ENCODE measurements at regions not wholly inside any gene's neighbourhood (a gene's known extent, or its start where the extent isn't known, plus 50 kb on each side); places are given as distances from the start of the nearest gene placed in this dataset.

DNA sequence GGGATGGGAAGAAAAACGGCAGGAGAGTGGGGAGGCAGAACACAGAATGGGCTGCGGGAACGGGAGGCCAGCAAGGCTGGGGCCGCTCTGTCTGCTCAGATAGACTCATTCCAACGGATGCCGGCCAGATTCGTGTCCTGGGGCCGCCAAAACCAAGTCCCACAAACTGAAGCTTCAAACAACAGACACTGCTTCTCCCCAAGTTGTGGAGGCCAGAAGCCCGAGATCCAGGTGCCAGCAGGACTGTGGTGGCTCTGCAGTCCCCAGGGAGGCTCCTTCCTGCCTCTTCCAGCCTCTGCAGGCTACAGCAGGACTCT is 100.6 kb downstream of the ADRA2C start:
- peaks cover 0 to 13% (median 0%) of the 10 kb centered on the region in 3 donors for H3K4me1 ChIP-seq
- H3K36me3 ChIP-seq: no peaks in the 10 kb centered on the region
- H3K27ac ChIP-seq: no peak overlapping the region
- peaks cover 0 to 97% (median 5%) of the 10 kb centered on the region in 4 donors for H3K27me3 ChIP-seq
- intact Hi-C loops (cut with DNase I): no loop called here
- no peak for DNase-seq
- TF ChIP-seq, protein P1, sequence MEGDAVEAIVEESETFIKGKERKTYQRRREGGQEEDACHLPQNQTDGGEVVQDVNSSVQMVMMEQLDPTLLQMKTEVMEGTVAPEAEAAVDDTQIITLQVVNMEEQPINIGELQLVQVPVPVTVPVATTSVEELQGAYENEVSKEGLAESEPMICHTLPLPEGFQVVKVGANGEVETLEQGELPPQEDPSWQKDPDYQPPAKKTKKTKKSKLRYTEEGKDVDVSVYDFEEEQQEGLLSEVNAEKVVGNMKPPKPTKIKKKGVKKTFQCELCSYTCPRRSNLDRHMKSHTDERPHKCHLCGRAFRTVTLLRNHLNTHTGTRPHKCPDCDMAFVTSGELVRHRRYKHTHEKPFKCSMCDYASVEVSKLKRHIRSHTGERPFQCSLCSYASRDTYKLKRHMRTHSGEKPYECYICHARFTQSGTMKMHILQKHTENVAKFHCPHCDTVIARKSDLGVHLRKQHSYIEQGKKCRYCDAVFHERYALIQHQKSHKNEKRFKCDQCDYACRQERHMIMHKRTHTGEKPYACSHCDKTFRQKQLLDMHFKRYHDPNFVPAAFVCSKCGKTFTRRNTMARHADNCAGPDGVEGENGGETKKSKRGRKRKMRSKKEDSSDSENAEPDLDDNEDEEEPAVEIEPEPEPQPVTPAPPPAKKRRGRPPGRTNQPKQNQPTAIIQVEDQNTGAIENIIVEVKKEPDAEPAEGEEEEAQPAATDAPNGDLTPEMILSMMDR (IDR thresholded peaks at IDR 0.05): no peak
- TF ChIP-seq POLR2A (IDR thresholded peaks at IDR 0.05): no peak
- WGBS, 2 donors: 68 to 84% methylated on average over 7 to 9 of the region's 9 CpGs
- H3K4me3 ChIP-seq: no peak overlapping the region
- H3K9me3 ChIP-seq: no peaks in the 10 kb centered on the region

DNA sequence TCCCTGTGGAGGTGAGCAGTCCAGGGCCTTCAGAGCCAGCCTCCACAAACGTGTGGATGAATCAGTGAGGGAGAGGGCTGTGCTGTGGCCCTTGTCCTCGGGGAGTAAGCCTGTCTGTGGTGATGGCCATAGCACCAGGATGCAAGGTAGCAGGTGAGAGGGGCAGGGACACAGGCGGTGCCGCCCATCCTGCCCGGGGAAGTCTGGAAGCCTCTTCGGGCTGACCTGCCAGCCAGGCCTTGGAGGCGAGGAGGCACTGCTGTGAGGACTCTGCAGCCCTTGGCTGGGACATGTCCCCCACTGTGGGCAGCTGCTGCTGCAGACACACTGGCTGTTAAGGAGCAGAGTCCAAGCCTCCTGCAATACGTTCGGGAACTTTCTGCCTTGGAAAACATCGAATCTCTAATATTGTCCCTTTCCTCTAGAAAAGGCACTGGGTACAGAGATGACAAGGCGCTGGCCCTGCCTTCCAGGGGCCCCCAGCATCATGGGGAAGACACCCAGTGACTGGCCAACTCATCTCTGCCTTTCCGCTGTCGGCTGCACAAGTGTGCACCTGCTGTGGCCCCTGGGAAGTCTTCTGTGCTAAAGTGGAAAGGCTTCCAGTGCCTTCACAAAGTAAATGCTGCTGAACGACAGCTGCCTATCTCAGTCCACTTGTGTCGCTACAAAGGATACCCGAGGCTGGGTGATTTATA is 101.4 kb downstream of the ADRA2C start:
- 71 to 81% methylated on average over 3 of the region's 16 CpGs for WGBS, 2 donors
- peaks cover 0 to 98% (median 8%) of the 10 kb centered on the region in 4 donors for H3K27me3 ChIP-seq
- H3K4me1 ChIP-seq: peaks cover 0 to 18% (median 0%) of the 10 kb centered on the region in 3 donors
- H3K9me3 ChIP-seq: no peaks in the 10 kb centered on the region
- no peak overlapping the region for H3K4me3 ChIP-seq
- DNase-seq: no peak
- no peak for TF ChIP-seq POLR2A (IDR thresholded peaks at IDR 0.05)
- TF ChIP-seq, protein P1 (IDR thresholded peaks at IDR 0.05): no peak
- intact Hi-C loops (cut with DNase I): no loop called here
- H3K27ac ChIP-seq: no peak overlapping the region
- H3K36me3 ChIP-seq: no peaks in the 10 kb centered on the region

DNA sequence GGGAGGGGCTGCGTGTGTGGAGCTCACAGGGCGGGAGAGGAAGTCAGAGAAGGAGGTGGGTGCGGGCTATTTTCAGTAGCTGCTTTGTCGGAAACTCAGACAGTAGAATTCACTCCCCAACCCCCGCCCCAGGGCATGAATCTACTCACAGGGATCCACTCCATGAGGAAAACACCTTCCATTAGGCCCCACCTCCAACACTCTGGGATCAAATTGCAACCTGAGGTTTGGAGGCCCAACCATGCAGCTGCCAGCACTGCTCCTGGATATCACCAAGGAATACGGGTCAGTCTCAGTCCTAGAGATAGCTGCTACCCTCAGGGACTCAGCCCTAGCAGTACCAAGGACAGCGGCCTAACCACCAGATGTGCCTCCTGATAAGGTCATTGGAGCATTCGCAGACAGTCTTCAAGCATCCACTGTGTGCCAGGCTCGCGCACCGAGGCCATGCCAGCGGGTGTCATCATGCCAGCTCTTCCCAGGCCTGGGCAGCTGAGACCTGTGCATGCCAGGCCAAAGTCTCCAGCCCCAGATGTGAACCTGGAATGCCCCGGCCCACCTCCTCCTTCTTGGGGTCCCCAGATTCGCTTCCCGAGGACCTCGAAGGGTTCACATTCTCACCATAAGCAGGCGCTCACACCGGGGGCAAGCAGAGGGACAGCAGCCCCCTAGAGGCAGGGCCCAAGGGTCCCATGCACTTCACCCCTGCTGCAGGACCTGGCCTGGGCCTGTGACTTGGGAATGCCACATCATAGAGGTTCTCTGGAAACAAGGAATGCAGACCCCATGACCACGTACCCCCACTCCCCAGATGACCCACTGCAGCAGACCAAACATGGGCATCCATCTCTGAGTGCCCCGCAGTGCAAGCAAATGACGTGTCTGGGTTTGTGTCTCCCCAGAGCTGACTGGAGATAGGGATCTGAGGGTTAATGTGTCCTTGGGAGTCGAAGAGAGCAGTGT is 102.3 kb downstream of the ADRA2C start:
- intact Hi-C loops (cut with DNase I): no loop called here
- TF ChIP-seq, protein P1 (IDR thresholded peaks at IDR 0.05): no peak
- no peak for TF ChIP-seq POLR2A (IDR thresholded peaks at IDR 0.05)
- Histone ChIP-seq H3K27me3 (peaks cover 0 to 98% (median 10%) of the 10 kb centered on the region in 4 donors), H3K4me1 (peaks cover 0 to 13% (median 0%) of the 10 kb centered on the region in 3 donors), H3K27ac (no peak overlapping the region), H3K9me3 (no peaks in the 10 kb centered on the region), H3K36me3 (no peaks in the 10 kb centered on the region), H3K4me3 (no peak overlapping the region)
- WGBS, 2 donors: 65 to 73% methylated on average over 10 to 12 of the region's 22 CpGs
- no peak for DNase-seq

DNA sequence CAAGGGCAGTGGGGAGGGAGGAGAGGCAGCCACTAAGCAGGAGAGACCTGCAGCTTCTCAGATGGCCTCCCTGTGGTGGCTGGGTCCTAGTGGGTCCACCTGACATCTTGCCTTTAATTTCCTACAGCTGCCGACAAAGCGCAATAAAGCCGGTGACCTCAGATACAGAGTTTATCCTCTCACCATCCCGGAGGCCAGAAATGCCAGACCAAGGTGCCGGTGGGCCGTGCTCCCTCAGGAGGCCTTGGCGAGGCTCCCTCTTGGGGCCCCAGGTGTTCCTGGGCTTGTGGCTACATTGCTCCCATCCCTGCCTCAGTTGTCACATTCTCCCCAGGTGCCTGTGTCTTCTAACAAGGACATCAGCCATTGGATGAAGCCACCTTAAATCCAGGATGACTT is 103.0 kb downstream of the ADRA2C start:
- H3K36me3 ChIP-seq: no peaks in the 10 kb centered on the region
- H3K9me3 ChIP-seq: no peaks in the 10 kb centered on the region
- no peak for DNase-seq
- no peak overlapping the region for H3K4me3 ChIP-seq
- H3K27me3 ChIP-seq: peaks cover 0 to 98% (median 12%) of the 10 kb centered on the region in 4 donors
- no peak for TF ChIP-seq POLR2A (IDR thresholded peaks at IDR 0.05)
- TF ChIP-seq, protein P1 (IDR thresholded peaks at IDR 0.05): no peak
- peaks cover 0 to 13% (median 0%) of the 10 kb centered on the region in 3 donors for H3K4me1 ChIP-seq
- 93% methylated on average over 7 of the region's 7 CpGs; no CpG with 5 or more reads in 1 of the 2 donors for WGBS, 2 donors
- H3K27ac ChIP-seq: no peak overlapping the region
- intact Hi-C loops (cut with DNase I): no loop called here
